Right cardiac atrium (tissue), 5 donors: ENCODE measurements at regions not wholly inside any gene's neighbourhood (a gene's known extent, or its start where the extent isn't known, plus 50 kb on each side); places are given as distances from the start of the nearest gene placed in this dataset.

Source experiments
- ATAC-seq, 2 donors: fragments of 200-7000 bp; cut with Tn5 transposase; one replicate each; pipeline versions ENCODE4 v1.8.0 to v1.9.1; 2020; ENCODE audit warnings: moderate library complexity in 2 of 2, mild to moderate bottlenecking in 1 of 2
- DNase-seq, 3 donors: peaks; one replicate each; pipeline ENCODE4 v3.0.0-alpha.2; 2020
- H3K27ac ChIP-seq: one replicate; pipeline ENCODE4 v1.5.1; 2013; ENCODE audit warnings: mild to moderate bottlenecking, low read length, control low read depth, moderate library complexity
- H3K27me3 ChIP-seq: one replicate; pipeline ENCODE4 v1.6.1; 2013; ENCODE audit not compliant: control insufficient read depth, insufficient read depth
- H3K4me1 ChIP-seq: one replicate; pipeline ENCODE4 v1.6.1; 2013; ENCODE audit warnings: low read length; ENCODE audit not compliant: control insufficient read depth, insufficient read depth
- H3K4me3 ChIP-seq: one replicate; pipeline ENCODE4 v1.5.1; 2013; ENCODE audit warnings: low read length, control low read depth
- H3K9me3 ChIP-seq: one replicate; pipeline ENCODE4 v1.6.1; 2013; ENCODE audit warnings: low read length; ENCODE audit not compliant: control insufficient read depth
- WGBS: extraction: QIAGEN DNeasy Blood & Tissue Kit; methylation state at CpG from one replicate; pipeline ENCODE4 v1.1.7; 2013; 5-methylcytosine and 5-hydroxymethylcytosine counted together
- intact Hi-C, 4 donors: fragments of 100-400 bp; cut with DNase I; formaldehyde crosslinking; loops; one replicate each; pipeline versions ENCODE4 v1.11.0 to v1.14.0; 2022 to 2023
- donor health status: healthy with polysubstance abuse.
- donor health status: DM: no; HTN: yes; CAD: no.
- donor health status: DM: no; HTN: no; CAD: no.
- donor health status: DM: no; HTN: yes; CAD: no; lungs with severe emphysema.
- donor health status: DM: yes; HTN: yes; CAD: no.

DNA sequence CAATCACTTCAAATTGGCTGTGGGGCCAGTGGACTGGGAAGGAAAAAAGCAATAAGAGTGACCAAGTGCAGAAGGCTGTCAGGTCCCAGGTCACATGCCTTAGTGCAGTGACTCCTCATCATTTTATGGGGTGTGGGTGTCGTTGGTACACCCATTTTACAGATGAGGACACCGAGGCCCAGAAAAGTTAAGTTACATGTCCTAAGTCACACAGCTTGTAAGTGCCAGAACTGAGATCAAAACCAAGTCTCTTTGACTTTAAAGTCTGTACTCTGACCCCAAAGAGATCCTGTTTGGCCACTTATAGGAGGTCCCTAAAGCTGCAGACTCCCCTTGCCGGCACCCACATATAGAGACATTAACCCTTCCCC lies 63.0 kb upstream of the POLG start:
- no peak overlapping the region for H3K4me3 ChIP-seq
- peaks cover 3% of the 10 kb centered on the region for H3K27me3 ChIP-seq
- intact Hi-C loops = no loop called here
- no peak for DNase-seq
- H3K27ac ChIP-seq = no peak overlapping the region
- WGBS = 39% methylated on average over 3 of the region's 3 CpGs
- no peak for ATAC-seq
- H3K4me1 ChIP-seq = no peaks in the 10 kb centered on the region
- H3K9me3 ChIP-seq = no peaks in the 10 kb centered on the region

DNA sequence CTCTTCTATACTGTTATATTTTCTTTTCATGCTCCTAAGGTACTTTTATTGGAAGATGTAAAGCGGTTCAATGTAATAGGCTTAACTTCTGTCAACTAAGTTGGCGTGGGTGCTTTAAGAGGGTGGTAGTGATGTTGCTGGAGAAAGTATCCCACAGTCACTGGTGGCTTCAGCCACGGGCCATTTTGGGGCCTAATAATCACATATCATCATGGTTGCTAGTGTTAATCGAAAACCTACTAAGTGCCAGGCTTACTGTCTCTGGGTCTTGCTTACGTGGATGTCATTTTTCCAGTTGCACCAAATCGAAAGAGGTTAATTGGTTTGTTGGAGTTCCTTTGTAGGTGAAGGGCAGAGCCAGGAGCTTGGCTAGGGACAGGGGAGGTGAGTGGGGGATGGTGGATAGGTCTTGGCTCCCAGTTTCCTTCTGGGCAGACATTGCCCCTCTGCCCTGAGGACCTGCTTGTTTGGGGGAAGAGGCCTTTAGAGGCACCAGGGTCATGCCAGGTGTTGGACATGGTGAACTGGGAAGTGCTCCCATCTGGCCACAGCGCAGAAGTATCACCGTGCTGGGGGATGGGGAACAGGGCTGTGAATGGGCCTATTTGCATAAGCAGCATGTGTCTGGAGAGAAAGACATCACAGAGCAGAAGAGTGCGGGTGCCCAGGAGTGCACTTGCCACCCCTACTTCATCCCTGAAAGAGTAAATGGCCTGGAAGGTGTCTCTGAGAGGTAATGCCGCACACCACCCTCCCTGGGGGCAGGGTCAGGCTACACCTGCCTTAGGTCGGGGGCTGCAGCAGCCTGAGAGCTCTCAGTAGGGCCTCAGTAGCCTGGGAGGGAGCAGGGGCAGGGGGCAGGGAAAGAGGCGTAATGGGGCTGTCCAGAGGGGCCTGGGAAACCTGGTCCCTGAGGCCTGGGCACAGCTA lies 62.4 kb upstream of the POLG start:
- WGBS = 55% methylated on average over 12 of the region's 12 CpGs
- Histone ChIP-seq H3K27ac (no peak overlapping the region), H3K9me3 (no peaks in the 10 kb centered on the region), H3K27me3 (peaks cover 3% of the 10 kb centered on the region), H3K4me1 (no peaks in the 10 kb centered on the region), H3K4me3 (no peak overlapping the region)
- intact Hi-C loops = no loop called here
- ATAC-seq = no peak
- no peak for DNase-seq

DNA sequence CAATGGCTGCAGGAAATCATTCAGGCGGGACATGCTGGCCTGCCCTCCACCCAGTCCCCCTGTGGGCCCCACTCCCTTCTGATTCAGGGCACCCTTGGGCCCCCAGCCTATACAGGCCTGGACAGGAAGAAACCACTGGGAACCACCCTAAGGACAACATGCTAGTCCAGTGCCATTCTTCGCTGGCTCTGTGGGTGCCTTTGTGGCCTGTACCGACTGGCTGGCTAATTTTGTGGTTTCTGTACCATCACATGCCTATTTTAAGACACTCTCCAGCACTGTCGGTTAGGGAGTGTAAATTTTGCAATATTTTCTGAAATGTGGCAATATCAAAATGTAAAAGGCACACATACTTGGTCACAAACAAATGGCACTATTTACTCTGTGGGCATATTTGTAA lies 61.4 kb upstream of the POLG start:
- 53% methylated on average over 4 of the region's 4 CpGs for WGBS
- ATAC-seq (no peak), DNase-seq (no peak)
- Histone ChIP-seq H3K9me3 (no peaks in the 10 kb centered on the region), H3K27ac (no peak overlapping the region), H3K4me3 (no peak overlapping the region), H3K27me3 (peaks cover 3% of the 10 kb centered on the region), H3K4me1 (no peaks in the 10 kb centered on the region)
- intact Hi-C loops = no loop called here

DNA sequence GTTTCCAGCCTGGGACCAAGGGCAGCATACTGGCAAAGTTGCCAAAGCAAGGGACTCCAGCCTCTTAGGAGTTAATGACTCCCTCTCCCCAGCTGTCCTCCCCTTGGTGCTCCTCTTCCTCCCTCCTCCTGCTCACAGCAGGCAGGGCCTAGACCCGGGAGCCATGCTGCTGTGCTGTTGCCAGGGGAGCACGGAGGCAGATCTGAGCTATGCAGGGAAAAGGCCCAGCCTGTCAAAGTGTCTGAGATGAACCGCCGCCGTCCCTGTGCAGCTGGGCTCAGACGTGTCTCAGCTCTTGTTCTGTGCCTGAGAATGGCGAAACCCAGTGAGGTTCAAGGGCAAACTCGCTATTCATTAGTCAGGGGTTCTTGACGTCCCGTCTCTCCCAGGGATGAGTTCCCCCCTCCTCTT lies 60.8 kb upstream of the POLG start:
- ATAC-seq = no peak
- no peak for DNase-seq
- H3K4me1 ChIP-seq = no peaks in the 10 kb centered on the region
- peaks cover 3% of the 10 kb centered on the region for H3K27me3 ChIP-seq
- no peak overlapping the region for H3K27ac ChIP-seq
- intact Hi-C loops = no loop called here
- H3K4me3 ChIP-seq = no peak overlapping the region
- WGBS = 48% methylated on average over 10 of the region's 10 CpGs
- H3K9me3 ChIP-seq = no peaks in the 10 kb centered on the region

DNA sequence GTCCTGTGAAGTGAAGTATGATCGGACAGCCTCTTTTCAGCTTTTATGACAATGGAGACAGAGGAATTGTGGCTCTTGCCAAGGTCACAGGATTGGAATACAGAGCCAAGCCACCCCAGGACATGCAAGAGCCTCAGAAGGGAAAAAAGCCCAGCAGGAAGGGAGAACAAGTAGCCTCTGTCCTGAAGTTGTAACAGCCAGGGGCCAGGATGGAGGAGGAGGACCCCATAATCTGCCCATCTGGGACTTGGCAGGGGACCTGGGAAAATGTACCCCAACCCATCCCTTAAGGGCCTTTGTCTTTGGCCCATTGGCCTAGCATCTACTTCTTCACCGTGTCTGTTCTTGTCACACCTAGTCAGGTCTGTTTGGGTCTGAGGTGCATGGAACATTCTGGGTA lies 60.4 kb upstream of the POLG start:
- DNase-seq (no peak), ATAC-seq (no peak)
- Histone ChIP-seq H3K27me3 (peaks cover 3% of the 10 kb centered on the region), H3K4me1 (no peaks in the 10 kb centered on the region), H3K4me3 (no peak overlapping the region), H3K9me3 (no peaks in the 10 kb centered on the region), H3K27ac (no peak overlapping the region)
- intact Hi-C loops = no loop called here
- WGBS = 62% methylated on average over 2 of the region's 2 CpGs

DNA sequence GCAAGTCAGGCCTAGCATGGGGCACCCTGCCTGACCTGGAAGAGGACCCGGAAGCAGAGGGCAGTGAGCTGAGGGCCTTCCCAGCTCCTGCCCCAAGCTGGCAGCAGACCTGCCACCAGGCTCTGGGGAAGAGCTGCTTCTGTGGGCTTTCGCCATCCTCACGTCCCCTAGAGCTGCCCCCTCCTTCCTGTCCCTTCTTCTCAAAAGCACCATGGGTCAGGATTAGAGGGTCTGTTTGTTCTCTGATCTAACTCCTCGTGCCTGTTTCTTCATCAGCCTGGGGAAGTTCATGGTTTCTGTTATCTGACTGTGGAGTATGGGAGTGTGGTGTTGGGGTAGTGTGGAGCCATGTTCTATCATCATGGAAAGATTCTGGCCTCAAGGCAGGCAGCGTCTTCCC lies 58.4 kb upstream of the POLG start:
- DNase-seq = no peak
- 60% methylated on average over 5 of the region's 5 CpGs for WGBS
- no peak for ATAC-seq
- intact Hi-C loops = no loop called here
- Histone ChIP-seq H3K4me3 (no peak overlapping the region), H3K27ac (no peak overlapping the region), H3K9me3 (no peaks in the 10 kb centered on the region), H3K4me1 (no peaks in the 10 kb centered on the region), H3K27me3 (no peaks in the 10 kb centered on the region)

DNA sequence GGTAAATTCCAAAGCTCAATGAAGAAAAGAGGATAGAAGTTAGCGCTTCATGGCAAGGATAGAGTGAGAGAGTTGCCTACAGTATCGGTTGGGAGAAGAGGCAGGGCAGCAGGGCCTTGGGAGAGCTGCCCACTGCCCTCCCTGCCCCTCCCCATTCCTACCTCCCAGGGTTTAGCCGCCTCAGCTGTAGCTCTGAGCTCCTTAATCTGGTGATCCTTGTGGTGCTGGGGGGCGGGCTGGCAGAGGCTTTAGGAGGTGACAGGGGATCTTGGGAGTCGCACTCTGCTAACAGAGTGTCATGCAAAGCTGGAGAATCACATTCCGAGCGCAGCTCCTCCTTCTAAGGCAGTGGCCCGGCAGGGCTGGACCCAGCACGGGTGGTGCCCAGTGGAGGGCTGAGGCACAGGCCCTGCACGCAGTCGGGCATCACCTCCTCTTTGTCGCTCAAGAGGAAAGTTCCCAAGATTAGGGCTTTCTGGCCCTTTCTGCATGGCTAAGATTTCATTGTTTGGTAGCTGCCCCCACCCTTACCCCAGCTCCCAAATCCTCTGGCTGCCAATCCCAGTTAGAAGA lies 57.1 kb upstream of the POLG start:
- H3K27me3 ChIP-seq = no peaks in the 10 kb centered on the region
- no peaks in the 10 kb centered on the region for H3K9me3 ChIP-seq
- H3K27ac ChIP-seq = no peak overlapping the region
- intact Hi-C loops = no loop called here
- H3K4me3 ChIP-seq = no peak overlapping the region
- no peaks in the 10 kb centered on the region for H3K4me1 ChIP-seq
- 46% methylated on average over 12 of the region's 12 CpGs for WGBS
- no peak for ATAC-seq
- DNase-seq = no peak

DNA sequence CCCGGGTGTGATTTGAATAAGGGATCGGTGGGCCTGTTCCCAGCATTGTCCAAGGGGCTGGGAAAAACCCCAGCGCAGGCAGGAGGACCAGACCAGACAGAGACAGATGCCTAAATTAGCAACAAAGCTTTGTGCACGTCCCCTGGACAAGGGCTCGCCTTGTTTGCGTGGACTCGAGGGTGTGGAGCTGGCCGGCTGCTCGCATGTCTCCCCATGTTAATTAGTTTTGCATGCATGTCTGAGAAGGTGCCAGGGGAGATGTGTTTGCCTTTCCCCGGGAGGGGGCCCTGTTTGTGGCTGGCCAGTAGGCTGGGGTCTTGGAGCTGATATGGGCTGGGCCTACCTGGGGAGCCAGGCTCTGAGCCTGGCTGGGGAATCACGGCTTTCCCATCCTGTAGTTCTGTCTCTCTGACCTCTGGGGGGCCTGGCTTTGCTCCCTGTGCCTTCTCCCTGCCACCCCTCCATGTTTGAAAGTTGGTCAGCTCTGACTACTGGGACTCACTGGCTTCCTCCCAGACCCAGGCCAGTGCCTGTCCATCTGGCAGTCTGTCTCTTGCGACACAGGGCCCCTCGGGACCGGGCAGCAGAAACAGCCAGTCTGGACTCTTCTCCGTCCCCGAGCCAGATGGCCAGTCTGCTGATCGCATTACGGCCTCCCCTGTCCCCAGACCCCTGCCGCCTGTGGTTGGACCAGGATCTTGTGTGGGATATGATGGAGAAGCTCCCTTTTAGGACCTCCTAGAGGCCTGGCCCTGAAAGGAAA lies 55.4 kb upstream of the POLG start:
- no peak for ATAC-seq
- WGBS = 61% methylated on average over 19 of the region's 19 CpGs

DNA sequence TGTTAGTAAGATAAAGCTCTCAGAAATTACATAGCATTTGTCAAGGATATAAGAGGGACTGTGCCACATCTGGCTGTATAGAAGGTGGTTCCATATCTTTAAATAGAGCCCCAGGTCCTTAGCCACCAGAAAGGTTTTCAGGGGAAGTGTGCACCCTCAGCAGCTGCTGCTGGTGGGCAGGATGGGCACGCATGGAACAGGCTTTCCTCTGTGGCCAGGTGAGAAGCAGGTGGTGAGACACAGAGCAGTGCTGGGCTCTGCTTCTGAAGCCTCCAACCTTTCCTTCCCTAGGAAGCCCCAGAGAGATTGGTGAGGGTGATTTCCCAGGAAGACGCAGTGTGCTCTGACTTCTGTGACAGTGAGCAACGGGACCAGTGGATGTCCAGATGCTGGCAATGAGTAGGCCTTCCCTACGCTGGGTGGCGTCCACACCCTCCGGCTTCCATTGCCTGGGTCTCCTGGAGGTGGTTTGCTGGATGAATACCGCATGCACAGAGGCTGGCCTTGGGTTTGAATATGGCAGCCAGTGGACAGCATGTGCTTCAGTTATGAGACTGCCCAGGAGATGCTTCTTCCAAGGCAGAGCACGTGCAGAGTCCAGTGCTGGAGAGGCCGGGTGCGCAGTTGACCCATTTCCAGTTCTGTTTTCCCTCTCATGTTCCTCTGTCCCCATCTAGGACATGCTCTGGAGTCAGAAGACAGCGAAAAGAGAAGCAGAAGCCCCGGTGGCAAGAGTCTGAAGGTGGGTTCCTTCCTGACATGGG lies 52.7 kb upstream of the POLG start:
- ATAC-seq = no peak
- DNase-seq = no peak
- WGBS = 86% methylated on average over 12 of the region's 12 CpGs
- Histone ChIP-seq H3K9me3 (no peaks in the 10 kb centered on the region), H3K27me3 (no peaks in the 10 kb centered on the region), H3K4me3 (no peak overlapping the region), H3K4me1 (no peaks in the 10 kb centered on the region), H3K27ac (no peak overlapping the region)
- intact Hi-C loops = no loop called here

More for the DNA sequence above, 55.4 kb upstream of the POLG start:
- Histone ChIP-seq H3K27ac (no peak overlapping the region), H3K4me1 (no peaks in the 10 kb centered on the region), H3K4me3 (no peak overlapping the region), H3K27me3 (no peaks in the 10 kb centered on the region), H3K9me3 (no peaks in the 10 kb centered on the region)
- DNase-seq = no peak
- intact Hi-C loops = no loop called here

DNA sequence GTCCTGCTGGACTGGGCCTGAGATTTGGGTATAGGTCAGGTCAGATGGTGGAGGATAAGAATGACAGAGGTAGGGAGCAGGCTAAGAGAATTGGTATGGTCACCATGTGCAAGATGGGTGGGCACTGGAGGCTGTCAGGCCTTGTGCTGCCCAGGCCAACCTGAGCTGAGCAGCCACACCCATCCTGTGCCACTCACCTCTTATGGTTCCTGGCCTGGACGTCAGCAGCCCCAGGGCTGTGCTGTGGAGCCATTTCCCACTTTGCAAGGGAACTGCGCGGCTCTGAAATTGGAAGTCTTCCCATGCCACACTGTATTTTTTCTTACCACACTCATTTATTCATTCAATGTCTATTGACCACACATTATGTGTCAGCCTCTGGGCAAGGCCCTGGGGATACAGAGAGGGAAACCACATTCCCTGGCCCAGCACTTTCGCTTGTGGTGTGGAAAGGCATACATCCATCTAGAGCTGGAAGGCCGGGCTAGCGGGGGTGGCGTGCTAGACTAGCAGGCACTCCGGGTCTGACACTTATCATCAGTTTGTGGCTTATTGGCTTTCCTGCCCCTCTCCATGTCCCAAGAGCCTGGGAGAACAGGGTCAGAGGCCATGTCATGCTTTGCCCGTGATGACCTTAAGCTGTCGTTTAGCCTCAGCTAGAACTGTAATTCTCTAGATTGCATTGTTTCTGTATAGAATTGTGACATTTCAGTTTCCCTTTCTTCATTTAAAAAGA lies 51.1 kb upstream of the POLG start:
- H3K27me3 ChIP-seq = no peaks in the 10 kb centered on the region
- no peak overlapping the region for H3K27ac ChIP-seq
- 83% methylated on average over 10 of the region's 10 CpGs for WGBS
- no peaks in the 10 kb centered on the region for H3K9me3 ChIP-seq
- H3K4me1 ChIP-seq = no peaks in the 10 kb centered on the region
- DNase-seq = no peak
- intact Hi-C loops = no loop called here
- ATAC-seq = no peak
- no peak overlapping the region for H3K4me3 ChIP-seq
